ENCODE measurements at regions not wholly inside any gene's neighbourhood (a gene's known extent, or its start where the extent isn't known, plus 50 kb on each side); places are given as distances from the start of the nearest gene placed in this dataset.
"Not testable (repeated sequence)": the region's sequence is repeated elsewhere in the genome, so short reads cannot be mapped to it uniquely, and the experiment has no call there.

DNA sequence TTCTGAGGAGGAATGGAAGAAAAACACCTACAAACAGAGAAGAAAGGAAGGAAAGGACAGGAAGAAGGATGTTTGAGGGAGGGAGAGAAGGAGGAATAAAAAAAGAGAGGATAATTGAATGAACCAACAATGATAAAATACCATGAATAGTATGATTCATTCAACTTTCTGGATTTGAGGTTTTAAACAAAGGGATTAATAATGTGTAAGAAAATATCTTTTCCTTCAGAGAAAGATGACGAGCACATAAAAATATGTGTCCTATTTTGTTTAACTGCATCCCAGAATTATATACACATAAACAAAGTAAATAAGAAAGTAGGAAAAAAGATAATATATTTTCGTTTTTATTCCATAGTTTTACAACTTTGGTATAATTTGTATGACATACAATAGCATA is 1380.4 kb downstream of the STIM2 start:
- DNase-seq: no peak

DNA sequence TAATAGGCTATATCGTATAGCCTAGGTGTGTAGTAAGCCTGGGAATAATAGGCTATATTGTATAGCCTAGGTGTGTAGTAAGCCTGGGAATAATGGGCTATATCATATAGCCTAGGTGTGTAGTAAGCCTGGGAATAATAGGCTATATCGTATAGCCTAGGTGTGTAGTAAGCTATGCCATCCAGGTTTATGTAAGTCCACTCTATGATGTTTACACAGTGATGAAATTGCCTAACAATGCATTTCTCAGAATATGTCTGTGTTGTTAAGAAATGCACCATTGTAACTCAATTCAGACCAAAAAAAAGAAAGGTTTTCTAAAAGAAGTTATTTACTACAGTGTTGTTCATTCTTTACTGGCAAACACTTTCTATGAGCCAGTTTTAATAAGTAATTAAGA is 1387.2 kb downstream of the STIM2 start:
- DNase-seq: no peak

DNA sequence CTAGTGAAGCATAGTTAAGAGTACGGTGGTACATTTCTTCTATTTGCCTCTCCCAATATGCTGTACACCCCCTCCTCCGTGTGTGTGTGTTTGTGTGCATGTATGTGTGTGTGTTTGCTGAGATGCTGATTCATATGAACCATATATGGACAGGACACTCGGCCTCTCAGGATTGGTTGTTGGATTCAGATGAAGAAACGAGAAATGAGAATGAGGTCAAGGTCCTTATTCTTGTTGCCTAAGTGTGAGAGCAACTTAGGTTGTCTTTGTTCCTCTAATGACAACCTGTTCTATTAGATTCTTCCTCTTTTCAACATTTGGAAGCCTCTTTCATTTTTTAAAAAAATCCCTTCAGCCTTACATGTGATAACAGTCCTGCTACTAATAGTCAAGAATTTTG is 1387.6 kb downstream of the STIM2 start:
- no peak for DNase-seq

DNA sequence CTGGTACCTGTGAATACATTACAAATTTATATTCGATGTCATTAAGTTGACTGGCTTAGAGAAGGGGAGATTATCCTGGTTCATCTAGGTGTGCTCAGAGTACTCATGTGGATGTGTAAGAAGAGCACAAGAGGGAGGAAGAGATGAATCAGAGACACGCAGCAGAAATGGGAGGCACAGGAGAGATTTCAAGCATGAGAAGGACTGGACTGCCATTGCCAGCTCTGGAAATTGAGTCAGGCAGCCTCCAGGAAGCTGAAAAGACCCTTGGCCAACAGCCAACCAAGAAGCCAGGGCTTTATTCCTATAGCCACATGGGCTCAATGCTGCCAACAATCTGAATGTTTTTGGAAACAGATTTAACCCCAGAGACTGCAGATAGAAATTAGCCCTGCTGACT is 1390.0 kb downstream of the STIM2 start:
- no peak for DNase-seq

DNA sequence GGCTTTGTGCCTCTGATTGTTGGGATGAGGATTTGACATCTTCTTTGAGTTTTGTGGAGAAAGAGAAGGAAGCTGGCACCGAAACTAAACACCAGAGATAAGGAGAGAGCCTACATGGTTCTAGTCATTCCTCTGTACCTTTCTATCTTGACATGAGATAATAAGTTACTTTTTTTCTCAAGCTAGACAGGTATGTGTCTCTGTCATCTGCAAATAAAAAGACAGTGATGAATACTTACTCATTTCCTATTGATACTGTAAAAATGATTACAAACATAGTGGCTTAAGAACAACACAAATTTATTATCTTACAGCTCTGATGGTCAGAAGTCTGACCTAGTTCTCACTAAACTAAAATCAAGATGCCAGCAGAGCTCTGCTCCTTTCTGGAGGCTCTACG is 1391.2 kb downstream of the STIM2 start:
- DNase-seq: no peak

DNA sequence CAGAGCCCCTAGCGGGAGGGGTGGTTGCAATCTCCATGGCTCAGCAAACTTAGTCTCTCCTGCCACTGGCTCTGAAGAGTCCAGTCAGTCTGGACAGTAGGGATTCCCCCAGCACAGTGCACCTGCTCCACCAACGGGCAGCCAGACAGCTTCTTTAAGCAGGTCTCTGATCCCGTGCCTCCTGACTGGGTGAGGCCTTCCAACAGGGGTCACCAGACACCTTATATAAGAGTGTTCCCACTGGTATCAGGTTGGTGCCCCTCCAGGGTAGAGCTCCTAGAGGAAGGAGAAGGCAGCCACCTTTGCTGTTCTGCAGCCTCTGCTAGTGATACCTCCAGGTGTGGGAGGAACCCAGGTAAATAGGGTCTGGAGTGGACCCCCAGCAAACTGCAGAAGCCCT is 1393.4 kb downstream of the STIM2 start:
- no peak for DNase-seq

DNA sequence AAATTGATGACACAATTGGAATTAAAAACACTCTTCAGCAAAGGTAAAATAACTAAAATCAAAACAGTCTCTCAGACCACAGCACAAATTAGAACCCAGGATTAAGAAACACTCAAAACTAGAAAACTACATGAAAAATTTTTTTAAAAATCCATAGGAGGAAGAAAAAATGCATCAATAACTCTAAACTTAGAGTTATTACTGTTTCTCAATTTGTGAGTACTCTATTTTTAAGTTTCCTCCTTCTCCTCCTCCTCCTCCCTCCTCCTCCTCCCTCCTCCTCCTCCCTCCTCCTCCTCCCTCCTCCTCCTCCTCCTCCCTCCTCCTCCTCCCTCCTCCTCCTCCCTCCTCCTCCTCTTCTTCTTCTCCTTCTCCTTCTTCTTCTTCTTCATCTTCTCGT is 1395.7 kb downstream of the STIM2 start:
- DNase-seq: no peak

DNA sequence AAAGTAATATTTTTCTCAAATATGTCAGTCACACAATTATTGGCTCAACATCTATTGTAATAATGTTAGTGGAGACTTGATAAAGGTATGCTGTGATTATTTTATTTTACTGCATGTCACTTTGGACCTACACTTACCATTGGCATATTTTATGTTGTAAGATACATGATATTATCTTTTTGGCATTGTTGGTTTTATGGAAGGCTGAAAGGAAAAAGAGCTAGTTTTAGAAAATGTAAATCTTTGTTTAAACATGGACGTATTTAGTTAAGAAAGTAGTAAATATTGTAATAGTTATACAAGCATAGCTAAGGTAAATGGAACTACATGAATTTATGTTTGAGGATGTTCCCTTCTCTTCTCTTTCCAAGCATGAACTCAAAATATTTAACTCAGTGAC is 1399.3 kb downstream of the STIM2 start:
- no peak for DNase-seq

DNA sequence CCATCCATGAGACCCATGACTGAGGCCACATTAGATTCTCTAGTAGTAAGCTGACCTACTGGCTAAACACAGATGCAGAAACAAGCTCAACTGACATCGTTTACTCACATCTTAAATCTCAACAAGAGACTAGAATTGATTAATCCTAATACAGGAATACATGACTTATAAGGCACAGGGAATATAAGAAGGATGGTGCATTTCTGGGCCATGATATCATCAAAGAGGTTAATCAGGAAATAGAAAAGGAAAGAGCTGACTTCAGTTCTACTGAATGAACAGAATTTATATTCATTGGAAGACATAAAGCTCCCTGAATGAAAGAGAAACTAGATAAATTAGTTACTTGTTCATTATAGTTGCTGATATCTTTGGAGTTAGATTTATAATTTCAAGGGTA is 1406.5 kb downstream of the STIM2 start:
- DNase-seq: no peak

DNA sequence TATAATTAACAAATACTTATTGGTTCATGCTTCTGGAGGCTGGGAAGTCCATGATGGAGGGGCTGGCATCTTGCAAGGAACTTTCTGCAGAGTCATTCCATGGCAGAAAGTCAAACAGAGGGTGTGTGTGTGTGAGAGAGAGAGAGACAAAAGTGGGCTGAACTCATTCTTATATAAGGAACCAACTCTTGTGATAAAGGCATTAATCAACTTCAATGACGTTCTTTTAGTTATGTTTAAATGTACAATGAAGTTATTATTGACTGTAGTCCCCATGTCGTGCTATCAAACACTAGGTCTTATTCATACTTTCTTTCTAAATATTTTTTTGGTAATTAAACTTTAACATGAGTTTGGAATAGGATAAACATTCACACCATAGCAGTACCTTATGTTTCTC is 1408.8 kb downstream of the STIM2 start:
- DNase-seq: no peak

DNA sequence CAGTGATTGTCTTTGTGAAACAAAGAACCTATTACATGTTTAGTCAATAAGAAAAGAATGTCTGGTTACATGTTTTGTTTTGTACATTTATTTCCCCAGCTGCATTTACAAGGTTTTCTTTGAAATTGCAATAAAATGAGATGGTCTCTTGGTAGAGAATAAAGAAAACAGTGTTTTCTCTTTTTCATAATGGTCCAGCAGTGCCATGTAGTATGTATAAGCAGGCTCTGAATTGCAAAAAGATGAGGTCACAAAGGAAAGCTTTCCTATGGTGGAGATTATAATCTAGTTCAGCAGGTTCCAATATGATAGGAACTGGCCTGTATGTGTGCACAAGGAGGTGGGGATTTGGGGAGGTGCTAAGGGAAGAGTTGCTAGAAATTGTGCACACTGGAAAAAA is 1417.3 kb downstream of the STIM2 start:
- DNase-seq: no peak

DNA sequence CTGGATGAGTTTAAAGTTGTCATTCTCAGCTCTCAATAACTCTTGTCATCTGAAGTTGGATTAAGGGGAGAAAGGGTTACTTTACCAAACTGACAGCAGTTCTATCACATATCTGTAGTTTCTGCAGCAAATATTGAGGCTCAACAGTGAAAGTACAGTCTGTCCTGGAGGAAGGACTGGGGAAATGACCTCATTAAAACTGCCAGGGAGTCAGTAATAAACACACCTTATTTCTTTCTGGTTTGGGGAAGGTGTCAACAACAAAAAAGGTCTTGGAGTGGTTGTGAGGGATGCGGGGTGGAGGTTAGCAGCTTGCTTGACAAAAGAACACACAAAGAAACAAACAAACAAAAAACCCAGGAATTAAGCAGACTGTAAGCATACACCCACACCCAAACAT is 1418.0 kb downstream of the STIM2 start:
- no peak for DNase-seq

DNA sequence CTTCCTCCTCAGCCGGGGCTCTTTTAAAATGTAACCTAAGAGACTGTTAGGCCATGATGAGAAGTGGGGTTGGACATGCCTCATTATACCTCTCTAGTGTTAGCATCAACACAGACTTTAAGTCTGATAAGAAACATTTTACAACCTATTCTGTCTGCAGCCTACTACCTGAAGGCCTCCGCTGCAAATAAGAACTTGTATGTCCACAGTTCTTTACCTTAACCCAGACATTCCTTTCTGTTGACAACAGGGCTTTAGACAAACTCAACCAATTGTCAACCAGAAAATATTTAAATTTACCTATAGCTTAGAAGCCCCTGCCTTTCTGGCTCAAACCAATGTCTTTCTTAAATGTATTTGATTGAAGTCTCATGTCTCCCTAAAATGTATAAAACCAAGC is 1418.6 kb downstream of the STIM2 start:
- DNase-seq: no peak

DNA sequence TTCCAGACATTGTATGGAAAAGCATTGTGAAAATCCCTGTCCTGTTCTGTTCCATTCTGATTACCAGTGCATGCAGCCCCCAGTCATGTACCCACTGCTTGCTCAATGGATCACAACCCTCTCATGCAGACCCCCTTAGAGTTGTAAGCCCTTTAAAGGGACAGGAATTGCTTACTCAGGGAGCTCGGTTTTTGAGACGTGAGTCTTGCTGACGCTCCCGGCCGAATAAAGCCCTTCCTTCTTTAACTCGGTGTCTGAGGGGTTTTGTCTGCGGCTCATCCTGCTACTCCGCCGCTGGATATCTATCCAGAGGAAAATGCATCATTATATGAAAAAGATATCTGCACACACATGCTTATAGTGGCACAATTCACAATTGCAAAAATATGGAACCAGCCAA is 1425.6 kb downstream of the STIM2 start:
- not testable (repeated sequence) for DNase-seq

DNA sequence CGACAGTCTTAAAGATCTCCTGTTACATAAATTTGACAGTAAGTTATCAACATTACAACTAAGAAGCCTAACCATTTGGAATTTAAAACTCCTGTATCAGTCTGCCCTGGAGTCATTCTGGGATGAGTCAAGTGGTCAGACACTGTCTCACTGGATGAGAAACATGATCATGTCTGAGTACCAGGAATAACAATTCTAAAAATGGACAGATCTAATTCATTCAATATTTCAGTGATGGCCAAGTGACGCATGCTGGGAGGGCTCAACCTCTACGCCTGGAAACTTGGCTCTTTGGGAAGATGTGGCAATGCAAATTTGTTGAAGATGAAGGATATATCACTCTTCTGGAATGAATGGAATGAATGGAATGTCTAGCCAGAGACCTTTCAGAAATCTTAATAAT is 1427.2 kb downstream of the STIM2 start:
- no peak for DNase-seq

DNA sequence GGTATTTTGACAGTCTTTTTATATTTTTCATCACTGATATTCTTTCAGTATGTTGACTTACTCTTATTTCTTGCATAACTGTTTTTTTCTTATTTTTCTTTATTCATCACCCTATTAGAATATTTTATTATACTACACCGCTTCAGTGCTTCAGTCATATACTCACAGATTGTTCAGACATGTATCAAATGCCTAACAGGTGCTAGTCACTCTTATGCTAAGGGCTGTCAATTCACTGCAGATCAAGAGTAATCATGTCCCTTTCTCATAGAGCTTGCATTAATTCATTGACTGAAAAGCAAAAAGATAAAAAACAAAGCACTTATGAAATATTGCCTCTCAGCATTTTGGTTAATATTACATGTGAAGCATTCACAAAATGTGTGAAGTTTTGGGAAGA is 1435.6 kb downstream of the STIM2 start:
- DNase-seq: no peak

DNA sequence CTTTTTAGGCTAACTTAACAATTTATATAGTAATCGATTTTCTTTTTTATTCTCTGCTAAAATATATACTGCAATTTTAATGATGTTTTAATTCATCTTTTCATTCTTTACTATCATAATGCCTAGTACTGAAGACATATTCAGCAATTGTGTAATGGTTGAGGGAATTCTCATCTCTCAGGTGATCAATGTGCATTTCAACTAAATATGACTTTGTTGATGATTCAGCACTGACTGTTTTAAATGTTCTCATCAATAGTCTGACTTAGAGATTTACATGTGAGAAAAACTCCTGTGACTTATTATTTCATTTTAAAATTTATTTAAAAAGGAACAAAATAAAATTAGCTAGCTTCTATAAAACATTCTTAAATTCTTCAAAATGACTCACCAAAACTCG is 1450.3 kb downstream of the STIM2 start:
- no peak for DNase-seq

DNA sequence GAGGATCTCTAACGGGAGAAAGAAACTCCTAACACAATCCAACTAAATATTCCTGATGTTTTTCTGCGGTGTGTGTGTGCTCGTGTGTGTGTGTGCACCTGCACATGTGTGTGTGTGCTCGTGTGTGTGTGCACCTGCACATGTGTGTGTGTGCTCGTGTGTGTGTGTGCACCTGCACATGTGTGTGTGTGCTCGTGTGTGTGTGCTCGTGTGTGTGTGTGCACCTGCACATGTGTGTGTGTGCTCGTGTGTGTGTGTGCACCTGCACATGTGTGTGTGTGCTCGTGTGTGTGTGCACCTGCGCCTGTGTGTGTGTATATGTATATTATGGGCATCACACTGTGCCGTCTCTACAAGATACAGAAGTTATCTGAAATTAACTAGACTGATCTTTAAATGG is 1451.9 kb downstream of the STIM2 start:
- not testable (repeated sequence) for DNase-seq

DNA sequence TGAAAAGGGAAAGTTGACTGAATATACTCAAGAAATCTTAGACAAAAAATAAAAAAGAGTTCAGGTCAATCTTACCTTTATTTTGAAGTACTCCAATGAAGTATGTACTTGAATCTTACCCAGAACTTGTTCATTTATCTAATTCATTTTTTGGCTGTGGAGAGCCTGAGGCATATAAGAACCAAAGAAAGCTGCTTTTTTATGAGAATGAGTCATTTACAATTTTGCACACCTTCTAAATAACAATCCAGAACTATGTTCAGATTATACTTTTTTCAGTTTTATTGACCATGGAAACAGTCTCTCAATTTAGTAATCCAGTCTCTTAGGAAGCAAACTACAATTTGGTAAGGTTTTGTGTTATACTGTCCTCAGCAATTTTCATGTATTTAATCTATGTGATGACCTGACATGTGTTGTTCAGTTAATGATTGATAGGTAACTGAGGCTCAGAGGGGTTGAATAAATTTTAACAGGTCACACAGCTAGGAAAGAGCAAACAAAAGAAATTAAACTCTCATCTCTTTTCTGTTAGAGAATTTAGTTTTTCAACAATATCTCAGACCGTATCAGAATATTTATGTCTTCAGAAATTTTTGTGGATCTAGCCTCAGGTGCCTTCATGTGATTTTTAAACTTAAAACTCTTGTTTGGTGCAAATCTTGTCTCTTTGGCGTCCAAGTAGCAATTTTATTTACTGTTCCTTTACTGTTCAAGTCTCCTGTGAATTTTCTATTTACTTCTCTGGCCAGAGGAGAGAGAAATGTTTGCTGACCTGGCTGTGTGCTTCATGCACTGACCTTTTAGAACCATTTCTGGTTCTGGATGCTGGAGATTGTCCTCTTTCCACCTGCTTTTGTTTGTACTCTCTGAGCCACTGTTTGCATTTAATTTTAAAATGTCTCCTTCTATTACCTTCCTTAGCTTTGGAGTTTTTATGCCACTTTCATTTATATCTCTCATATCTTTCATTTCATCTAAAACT is 1453.4 kb downstream of the STIM2 start:
- DNase-seq: peak; percentile 14

DNA sequence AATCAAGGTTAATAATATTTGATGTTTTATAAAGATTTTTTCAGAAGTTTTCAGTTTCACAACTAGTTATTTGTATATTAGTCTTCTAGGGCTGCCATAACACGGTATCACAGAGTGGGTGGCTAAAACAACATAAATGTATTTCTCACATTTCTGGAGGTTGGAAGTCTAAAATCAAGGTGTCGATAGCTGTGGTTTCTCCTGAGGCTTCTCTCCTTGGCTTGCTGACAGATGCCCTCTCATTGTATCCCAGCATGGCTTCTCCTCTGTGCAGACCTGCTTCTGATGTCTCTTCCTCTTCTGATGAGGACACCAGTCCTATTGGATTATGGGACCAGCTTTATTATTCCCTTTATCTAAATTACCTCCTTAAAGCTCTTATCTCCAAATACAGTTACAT is 1456.6 kb downstream of the STIM2 start:
- DNase-seq: no peak

DNA sequence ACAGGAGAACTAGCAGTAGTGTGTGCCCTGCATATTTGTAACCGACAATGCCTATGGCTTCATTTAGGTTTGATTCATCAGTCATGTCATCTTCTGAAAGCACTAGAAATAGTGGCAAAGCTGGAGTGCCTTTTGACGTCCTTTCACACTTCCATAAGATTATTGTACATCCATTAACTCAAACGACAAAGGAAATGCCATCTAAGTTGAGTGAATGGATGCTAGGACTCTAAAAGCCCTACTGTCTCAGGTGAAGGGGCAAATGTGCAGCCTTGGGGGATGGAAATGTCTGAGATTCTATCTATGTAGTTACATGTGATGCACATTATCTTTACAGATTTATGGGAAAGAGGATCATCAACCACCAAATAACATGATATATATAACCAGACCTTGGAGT is 1473.6 kb downstream of the STIM2 start:
- no peak for DNase-seq

DNA sequence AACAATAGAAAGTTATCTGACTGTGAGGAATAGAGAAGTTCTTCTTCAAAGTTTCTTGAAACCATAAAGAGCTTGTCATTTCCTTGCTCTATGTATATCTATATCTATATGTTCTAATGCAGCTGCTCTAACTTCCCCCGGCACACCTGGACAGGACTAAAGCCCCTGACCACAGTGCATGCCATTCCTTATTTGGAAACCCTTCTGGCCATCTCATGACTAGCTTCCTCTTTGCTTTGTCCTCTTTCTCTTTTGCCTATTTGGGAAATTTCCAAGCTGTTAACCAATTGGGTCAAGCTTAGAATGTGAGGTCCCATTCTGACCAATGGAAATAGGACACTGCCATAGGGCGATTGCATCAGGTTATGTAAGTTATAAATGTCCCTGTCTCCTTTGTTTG is 1481.1 kb downstream of the STIM2 start:
- DNase-seq: no peak

DNA sequence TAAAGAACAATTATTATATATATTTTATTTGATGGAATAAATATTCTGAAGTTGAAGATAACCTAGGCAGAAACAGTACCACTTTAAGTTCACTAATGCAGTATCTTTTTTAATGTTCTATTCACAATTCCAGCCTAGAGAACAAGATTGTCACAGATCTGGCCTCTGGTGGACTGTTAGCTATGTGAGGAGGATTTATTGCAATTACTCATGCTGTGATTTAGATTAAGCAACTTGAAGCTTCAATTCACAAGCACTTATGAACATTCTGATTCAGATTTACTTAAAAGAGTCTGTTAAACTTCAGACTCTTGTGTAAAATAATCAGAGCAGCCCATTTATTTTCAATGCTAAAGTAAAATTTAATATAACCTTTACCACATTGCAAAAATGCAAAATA is 1489.8 kb downstream of the STIM2 start:
- DNase-seq: no peak

DNA sequence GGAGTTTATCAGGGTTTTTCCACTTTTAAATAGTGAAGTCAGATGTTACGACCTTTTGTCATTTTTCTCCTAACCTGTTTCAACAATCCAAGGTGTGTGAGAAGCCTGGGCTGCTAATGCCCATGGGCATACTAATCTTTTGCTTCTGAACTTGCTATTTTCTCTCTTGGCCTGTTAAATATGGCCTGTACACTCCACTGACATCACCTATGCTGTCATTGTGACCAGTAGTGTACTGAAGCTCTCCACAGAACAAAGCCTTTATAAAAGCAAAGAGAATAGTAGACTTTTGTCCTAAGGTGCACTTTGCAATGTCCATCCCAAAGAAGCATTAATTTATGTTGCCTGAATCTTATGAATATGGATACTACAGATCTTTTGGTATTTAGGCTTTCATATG is 1490.5 kb downstream of the STIM2 start:
- DNase-seq: no peak

DNA sequence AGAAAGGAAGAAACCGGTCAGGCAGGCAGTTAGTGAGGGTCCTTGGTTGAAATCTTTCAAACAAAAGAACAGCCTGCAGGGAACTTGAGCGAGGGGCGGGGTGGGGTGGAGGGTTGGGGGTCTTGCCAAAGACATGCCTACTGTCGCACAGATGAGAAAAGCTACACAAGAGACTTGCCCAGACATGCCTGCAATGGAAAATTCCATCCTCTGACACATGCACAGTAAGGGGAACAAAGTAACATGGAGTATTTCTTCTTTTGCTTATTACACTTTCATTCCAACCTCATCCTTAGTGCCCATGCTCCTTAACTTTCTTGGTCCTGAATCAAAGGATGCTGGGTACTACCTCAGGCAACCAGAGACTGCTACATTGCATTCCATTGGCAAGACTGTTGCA is 1491.2 kb downstream of the STIM2 start:
- DNase-seq: no peak

All from SHP77 treated with DMSO at 0.1 percent for 48 hours (cell line).